WTC11 (cell line): ENCODE measurements at regions not wholly inside any gene's neighbourhood (a gene's known extent, or its start where the extent isn't known, plus 50 kb on each side); places are given as distances from the start of the nearest gene placed in this dataset.

Source experiments
- CBFB ChIP-seq: sonication (generic); formaldehyde crosslinking; IDR thresholded peaks from 2 replicates; pipeline ENCODE4 v1.8.1; 2022; ENCODE audit warnings: mild to moderate bottlenecking, low read depth, missing genetic modification reagents
- CREB1 ChIP-seq: sonication (generic); formaldehyde crosslinking; IDR thresholded peaks from 2 replicates; pipeline ENCODE4 v1.8.0; 2023; ENCODE audit warnings: mild to moderate bottlenecking, missing genetic modification reagents
- ELF4 ChIP-seq: sonication (generic); formaldehyde crosslinking; IDR thresholded peaks from 2 replicates; pipeline ENCODE4 v1.8.1; 2022; ENCODE audit warnings: low read depth, mild to moderate bottlenecking, moderate library complexity, missing genetic modification reagents
- EMX1 ChIP-seq: fragments of 250-450 bp; sonication (Bioruptor Pico); IDR thresholded peaks from 2 replicates; pipeline ENCODE4 v1.8.0; 2021; ENCODE audit warnings: mild to moderate bottlenecking
- FOXJ3 ChIP-seq: sonication (generic); formaldehyde crosslinking; IDR thresholded peaks from 2 replicates; pipeline ENCODE4 v1.9.0; 2021; ENCODE audit warnings: missing genetic modification reagents, mild to moderate bottlenecking, borderline replicate concordance
- KAT7 ChIP-seq: sonication (generic); formaldehyde crosslinking; IDR thresholded peaks from 2 replicates; pipeline ENCODE4 v1.8.1; 2023; ENCODE audit warnings: missing genetic modification reagents, mild to moderate bottlenecking, borderline replicate concordance
- TF ChIP-seq, protein P1 (sequence below): sonication (generic); formaldehyde crosslinking; conservative IDR thresholded peaks from 2 replicates; pipeline ENCODE4 v1.8.1; 2022; ENCODE audit warnings: mild to moderate bottlenecking, missing genetic modification reagents
- TF ChIP-seq, protein P2 (sequence below): fragments of 200-600 bp; IDR thresholded peaks from 2 replicates; pipeline ENCODE4 v1.8.0; 2022; ENCODE audit warnings: antibody characterized with exemption
- TF ChIP-seq, protein P3 (sequence below): sonication (generic); formaldehyde crosslinking; IDR thresholded peaks from 2 replicates; pipeline ENCODE4 v1.8.1; 2023; ENCODE audit warnings: mild to moderate bottlenecking, missing genetic modification reagents
- TF ChIP-seq, protein P4 (sequence below): sonication (generic); formaldehyde crosslinking; IDR thresholded peaks from 2 replicates; pipeline ENCODE4 v1.8.0; 2023; ENCODE audit warnings: missing genetic modification reagents
- TF ChIP-seq, protein P5 (sequence below): sonication (generic); formaldehyde crosslinking; IDR thresholded peaks from 2 replicates; pipeline ENCODE4 v1.8.1; 2023; ENCODE audit warnings: mild to moderate bottlenecking, missing genetic modification reagents, moderate library complexity
- TF ChIP-seq, protein P6 (sequence below): sonication (generic); formaldehyde crosslinking; IDR thresholded peaks from 2 replicates; pipeline ENCODE4 v1.8.0; 2022; ENCODE audit warnings: mild to moderate bottlenecking, missing genetic modification reagents
- TF ChIP-seq, protein P7 (sequence below): sonication (generic); formaldehyde crosslinking; IDR thresholded peaks from 2 replicates; pipeline ENCODE4 v1.8.0; 2022; ENCODE audit warnings: mild to moderate bottlenecking, missing genetic modification reagents
- TF ChIP-seq, protein P8 (sequence below): sonication (generic); formaldehyde crosslinking; IDR thresholded peaks from 2 replicates; pipeline ENCODE4 v1.8.1; 2022; ENCODE audit warnings: mild to moderate bottlenecking, moderate library complexity, missing genetic modification reagents

DNA sequence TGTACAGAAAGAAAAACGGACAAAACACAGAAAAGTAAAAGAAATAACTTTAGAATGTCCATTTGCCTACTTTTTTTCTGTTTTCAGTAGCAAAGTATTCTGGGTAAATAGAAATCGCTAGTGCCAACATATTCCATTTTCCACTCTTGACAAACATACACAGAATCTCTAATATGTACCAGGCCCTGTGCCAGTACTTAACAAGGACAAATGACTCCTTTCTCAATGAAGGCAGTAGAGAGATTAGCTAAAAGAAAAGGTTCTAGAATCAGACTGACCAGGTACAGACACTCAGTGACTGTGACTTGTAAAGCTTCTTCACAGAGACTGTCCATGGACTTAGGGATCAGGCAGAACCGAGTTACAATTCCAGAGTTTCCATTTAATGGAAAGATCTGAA is 165.8 kb upstream of the STAC start:
- TF ChIP-seq, protein P1, sequence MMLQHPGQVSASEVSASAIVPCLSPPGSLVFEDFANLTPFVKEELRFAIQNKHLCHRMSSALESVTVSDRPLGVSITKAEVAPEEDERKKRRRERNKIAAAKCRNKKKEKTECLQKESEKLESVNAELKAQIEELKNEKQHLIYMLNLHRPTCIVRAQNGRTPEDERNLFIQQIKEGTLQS (CRISPR knock-in tag) = no peak
- TF ChIP-seq, protein P2, sequence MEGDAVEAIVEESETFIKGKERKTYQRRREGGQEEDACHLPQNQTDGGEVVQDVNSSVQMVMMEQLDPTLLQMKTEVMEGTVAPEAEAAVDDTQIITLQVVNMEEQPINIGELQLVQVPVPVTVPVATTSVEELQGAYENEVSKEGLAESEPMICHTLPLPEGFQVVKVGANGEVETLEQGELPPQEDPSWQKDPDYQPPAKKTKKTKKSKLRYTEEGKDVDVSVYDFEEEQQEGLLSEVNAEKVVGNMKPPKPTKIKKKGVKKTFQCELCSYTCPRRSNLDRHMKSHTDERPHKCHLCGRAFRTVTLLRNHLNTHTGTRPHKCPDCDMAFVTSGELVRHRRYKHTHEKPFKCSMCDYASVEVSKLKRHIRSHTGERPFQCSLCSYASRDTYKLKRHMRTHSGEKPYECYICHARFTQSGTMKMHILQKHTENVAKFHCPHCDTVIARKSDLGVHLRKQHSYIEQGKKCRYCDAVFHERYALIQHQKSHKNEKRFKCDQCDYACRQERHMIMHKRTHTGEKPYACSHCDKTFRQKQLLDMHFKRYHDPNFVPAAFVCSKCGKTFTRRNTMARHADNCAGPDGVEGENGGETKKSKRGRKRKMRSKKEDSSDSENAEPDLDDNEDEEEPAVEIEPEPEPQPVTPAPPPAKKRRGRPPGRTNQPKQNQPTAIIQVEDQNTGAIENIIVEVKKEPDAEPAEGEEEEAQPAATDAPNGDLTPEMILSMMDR = no peak
- TF ChIP-seq, protein P3, sequence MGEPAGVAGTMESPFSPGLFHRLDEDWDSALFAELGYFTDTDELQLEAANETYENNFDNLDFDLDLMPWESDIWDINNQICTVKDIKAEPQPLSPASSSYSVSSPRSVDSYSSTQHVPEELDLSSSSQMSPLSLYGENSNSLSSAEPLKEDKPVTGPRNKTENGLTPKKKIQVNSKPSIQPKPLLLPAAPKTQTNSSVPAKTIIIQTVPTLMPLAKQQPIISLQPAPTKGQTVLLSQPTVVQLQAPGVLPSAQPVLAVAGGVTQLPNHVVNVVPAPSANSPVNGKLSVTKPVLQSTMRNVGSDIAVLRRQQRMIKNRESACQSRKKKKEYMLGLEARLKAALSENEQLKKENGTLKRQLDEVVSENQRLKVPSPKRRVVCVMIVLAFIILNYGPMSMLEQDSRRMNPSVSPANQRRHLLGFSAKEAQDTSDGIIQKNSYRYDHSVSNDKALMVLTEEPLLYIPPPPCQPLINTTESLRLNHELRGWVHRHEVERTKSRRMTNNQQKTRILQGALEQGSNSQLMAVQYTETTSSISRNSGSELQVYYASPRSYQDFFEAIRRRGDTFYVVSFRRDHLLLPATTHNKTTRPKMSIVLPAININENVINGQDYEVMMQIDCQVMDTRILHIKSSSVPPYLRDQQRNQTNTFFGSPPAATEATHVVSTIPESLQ = no peak
- TF ChIP-seq KAT7 = no peak
- TF ChIP-seq, protein P4, sequence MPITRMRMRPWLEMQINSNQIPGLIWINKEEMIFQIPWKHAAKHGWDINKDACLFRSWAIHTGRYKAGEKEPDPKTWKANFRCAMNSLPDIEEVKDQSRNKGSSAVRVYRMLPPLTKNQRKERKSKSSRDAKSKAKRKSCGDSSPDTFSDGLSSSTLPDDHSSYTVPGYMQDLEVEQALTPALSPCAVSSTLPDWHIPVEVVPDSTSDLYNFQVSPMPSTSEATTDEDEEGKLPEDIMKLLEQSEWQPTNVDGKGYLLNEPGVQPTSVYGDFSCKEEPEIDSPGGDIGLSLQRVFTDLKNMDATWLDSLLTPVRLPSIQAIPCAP (CRISPR knock-in tag) = no peak
- TF ChIP-seq, protein P5, sequence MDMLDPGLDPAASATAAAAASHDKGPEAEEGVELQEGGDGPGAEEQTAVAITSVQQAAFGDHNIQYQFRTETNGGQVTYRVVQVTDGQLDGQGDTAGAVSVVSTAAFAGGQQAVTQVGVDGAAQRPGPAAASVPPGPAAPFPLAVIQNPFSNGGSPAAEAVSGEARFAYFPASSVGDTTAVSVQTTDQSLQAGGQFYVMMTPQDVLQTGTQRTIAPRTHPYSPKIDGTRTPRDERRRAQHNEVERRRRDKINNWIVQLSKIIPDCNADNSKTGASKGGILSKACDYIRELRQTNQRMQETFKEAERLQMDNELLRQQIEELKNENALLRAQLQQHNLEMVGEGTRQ (CRISPR knock-in tag) = no peak
- TF ChIP-seq CREB1 (CRISPR knock-in tag) = no peak
- TF ChIP-seq, protein P6, sequence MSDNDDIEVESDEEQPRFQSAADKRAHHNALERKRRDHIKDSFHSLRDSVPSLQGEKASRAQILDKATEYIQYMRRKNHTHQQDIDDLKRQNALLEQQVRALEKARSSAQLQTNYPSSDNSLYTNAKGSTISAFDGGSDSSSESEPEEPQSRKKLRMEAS = no peak
- no peak for TF ChIP-seq CBFB (CRISPR knock-in tag)
- no peak for TF ChIP-seq EMX1
- TF ChIP-seq, protein P7, sequence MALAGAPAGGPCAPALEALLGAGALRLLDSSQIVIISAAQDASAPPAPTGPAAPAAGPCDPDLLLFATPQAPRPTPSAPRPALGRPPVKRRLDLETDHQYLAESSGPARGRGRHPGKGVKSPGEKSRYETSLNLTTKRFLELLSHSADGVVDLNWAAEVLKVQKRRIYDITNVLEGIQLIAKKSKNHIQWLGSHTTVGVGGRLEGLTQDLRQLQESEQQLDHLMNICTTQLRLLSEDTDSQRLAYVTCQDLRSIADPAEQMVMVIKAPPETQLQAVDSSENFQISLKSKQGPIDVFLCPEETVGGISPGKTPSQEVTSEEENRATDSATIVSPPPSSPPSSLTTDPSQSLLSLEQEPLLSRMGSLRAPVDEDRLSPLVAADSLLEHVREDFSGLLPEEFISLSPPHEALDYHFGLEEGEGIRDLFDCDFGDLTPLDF (CRISPR knock-in tag) = no peak
- no peak for TF ChIP-seq FOXJ3 (CRISPR knock-in tag)
- TF ChIP-seq, protein P8, sequence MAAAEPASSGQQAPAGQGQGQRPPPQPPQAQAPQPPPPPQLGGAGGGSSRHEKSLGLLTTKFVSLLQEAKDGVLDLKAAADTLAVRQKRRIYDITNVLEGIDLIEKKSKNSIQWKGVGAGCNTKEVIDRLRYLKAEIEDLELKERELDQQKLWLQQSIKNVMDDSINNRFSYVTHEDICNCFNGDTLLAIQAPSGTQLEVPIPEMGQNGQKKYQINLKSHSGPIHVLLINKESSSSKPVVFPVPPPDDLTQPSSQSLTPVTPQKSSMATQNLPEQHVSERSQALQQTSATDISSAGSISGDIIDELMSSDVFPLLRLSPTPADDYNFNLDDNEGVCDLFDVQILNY (CRISPR knock-in tag) = no peak
- no peak for TF ChIP-seq ELF4
